ENCODE measurements at regions not wholly inside any gene's neighbourhood (a gene's known extent, or its start where the extent isn't known, plus 50 kb on each side); places are given as distances from the start of the nearest gene placed in this dataset.

- TF ChIP-seq, protein P1, sequence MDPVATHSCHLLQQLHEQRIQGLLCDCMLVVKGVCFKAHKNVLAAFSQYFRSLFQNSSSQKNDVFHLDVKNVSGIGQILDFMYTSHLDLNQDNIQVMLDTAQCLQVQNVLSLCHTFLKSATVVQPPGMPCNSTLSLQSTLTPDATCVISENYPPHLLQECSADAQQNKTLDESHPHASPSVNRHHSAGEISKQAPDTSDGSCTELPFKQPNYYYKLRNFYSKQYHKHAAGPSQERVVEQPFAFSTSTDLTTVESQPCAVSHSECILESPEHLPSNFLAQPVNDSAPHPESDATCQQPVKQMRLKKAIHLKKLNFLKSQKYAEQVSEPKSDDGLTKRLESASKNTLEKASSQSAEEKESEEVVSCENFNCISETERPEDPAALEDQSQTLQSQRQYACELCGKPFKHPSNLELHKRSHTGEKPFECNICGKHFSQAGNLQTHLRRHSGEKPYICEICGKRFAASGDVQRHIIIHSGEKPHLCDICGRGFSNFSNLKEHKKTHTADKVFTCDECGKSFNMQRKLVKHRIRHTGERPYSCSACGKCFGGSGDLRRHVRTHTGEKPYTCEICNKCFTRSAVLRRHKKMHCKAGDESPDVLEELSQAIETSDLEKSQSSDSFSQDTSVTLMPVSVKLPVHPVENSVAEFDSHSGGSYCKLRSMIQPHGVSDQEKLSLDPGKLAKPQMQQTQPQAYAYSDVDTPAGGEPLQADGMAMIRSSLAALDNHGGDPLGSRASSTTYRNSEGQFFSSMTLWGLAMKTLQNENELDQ (tag by site-specific recombination; IDR thresholded peaks at IDR 0.05; ENCODE audit: low read depth), result no peak
- no peak for TF ChIP-seq ZNF621 (tag by site-specific recombination; IDR thresholded peaks at IDR 0.05)
- peak; percentile 50 for TF ChIP-seq FEZF1 (tag by site-specific recombination; IDR thresholded peaks at IDR 0.05)
- TF ChIP-seq ZNF660 (tag by site-specific recombination; IDR thresholded peaks at IDR 0.05), result no peak; the same call in 1 of the 2 replicates
- no peak for TF ChIP-seq ZNF311 (tag by site-specific recombination; IDR thresholded peaks at IDR 0.05; ENCODE audit: borderline replicate concordance)
Measured at GRCh38 chr5:148897842-148898241, 71.4 kb downstream of the ADRB2 start (continued).

DNA sequence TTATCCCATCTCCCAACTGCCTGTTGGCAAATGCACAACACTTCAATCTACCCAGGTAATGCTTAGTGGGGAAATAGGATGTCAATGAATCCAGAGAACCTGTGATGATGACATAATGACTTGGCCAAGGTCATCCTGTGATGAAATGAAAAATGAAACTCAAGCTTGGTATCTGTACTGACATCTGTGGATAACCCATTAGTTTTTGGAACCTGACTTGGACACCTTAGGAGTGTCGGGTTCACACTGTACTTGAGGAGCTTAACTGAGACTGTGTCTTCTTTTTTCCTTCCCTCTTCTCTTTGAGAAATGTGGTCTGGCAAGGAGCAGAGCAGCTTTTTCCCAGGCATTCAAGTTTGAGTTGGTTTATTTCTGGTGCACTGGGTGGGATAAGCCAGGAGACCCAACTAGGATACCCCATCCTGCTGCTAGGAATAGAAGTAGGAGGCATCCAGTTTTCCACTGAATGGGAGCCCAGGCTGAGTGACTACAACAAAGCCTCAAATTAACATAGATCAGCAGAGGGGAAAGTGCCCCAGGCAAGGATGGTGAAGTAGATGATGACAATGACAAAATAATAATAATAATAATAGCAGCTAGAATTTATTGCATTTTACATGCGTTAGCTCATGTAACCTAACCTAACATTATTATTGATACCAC lies 72.1 kb downstream of the ADRB2 start:
- Histone ChIP-seq H3K36me3 (ENCODE audit: control insufficient read depth in 2 of 2, insufficient read depth in 1 of 2, low read length in 2 of 2) (no peaks in the 10 kb centered on the region), H3K4me3 (ENCODE audit: low read depth, low read length) (no peak overlapping the region), H3K27ac (ENCODE audit: extremely low read depth, low read depth, low read length) (no peak overlapping the region), H3K4me1 (ENCODE audit: control insufficient read depth, insufficient read depth, low read length) (peaks cover 11% of the 10 kb centered on the region; the same call in 1 of the 2 replicates), H3K9me3 (ENCODE audit: control insufficient read depth, insufficient read depth, low read depth, low read length) (no peaks in the 10 kb centered on the region)
- ChIA-PET POLR2A (interaction anchor here (1.5 kb wide), 1 partner anchor 73 kb away, joined by 3 read pairs; the partner anchor contains the start of gene ADRB2), CTCF (interaction anchor here (0.6 to 1.5 kb wide), 4 partner anchors 58 to 298 kb away, joined by 3 to 4 read pairs (median 4); no protein-coding TSS in a partner anchor)
- TF ChIP-seq ZNF621 (tag by site-specific recombination; IDR thresholded peaks at IDR 0.05), result no peak
- no peak for TF ChIP-seq ZNF777 (tag by site-specific recombination; IDR thresholded peaks at IDR 0.05; ENCODE audit: borderline replicate concordance)
- no peak for TF ChIP-seq ZNF518A (tag by site-specific recombination; conservative IDR thresholded peaks at IDR 0.05; ENCODE audit: low read depth)
- no peak for TF ChIP-seq ZNF837 (tag by site-specific recombination; IDR thresholded peaks at IDR 0.05)

DNA sequence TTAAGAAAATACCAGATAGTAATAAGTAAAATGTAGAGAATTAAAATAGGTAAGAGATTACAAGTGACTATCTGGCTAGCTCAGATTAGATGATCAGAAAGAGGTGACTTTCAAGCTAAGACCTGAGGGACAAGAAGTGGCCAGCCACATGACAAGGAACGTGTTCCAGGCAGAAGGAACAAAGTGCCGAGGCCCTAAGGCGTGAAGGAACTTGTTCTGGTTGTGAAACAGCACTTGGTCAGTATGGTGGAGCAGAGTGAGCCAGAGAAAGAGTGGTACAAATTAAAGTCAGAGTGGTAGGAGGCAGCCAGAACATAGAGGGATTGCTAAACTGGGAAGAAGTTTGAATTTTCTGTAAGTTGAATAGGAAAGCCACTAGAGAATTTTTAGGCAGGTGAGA lies 73.6 kb downstream of the ADRB2 start:
- Histone ChIP-seq H3K4me1 (ENCODE audit: control insufficient read depth, insufficient read depth, low read length) (peaks cover 11% of the 10 kb centered on the region; the same call in 1 of the 2 replicates), H3K36me3 (ENCODE audit: control insufficient read depth in 2 of 2, insufficient read depth in 1 of 2, low read length in 2 of 2) (no peaks in the 10 kb centered on the region), H3K4me3 (ENCODE audit: low read depth, low read length) (no peak overlapping the region), H3K9me3 (ENCODE audit: control insufficient read depth, insufficient read depth, low read depth, low read length) (no peaks in the 10 kb centered on the region), H3K27ac (ENCODE audit: extremely low read depth, low read depth, low read length) (no peak overlapping the region)
- POLR2A ChIA-PET, result interaction anchor here (1.5 kb wide), 1 partner anchor 74 kb away, joined by 3 read pairs; the partner anchor contains the start of gene ADRB2
- CTCF ChIA-PET, result interaction anchor here (0.5 to 1.5 kb wide), 3 partner anchors 19 to 79 kb away, joined by 3 to 4 read pairs (median 4); no protein-coding TSS in a partner anchor
- TF ChIP-seq ZSCAN23 (tag by site-specific recombination; IDR thresholded peaks at IDR 0.05), result no peak
- TF ChIP-seq ZNF843 (tag by site-specific recombination; IDR thresholded peaks at IDR 0.05), result no peak
- TF ChIP-seq ZBTB48 (tag by site-specific recombination; IDR thresholded peaks at IDR 0.05), result no peak
- TF ChIP-seq, protein P2, sequence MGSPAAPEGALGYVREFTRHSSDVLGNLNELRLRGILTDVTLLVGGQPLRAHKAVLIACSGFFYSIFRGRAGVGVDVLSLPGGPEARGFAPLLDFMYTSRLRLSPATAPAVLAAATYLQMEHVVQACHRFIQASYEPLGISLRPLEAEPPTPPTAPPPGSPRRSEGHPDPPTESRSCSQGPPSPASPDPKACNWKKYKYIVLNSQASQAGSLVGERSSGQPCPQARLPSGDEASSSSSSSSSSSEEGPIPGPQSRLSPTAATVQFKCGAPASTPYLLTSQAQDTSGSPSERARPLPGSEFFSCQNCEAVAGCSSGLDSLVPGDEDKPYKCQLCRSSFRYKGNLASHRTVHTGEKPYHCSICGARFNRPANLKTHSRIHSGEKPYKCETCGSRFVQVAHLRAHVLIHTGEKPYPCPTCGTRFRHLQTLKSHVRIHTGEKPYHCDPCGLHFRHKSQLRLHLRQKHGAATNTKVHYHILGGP (tag by site-specific recombination; IDR thresholded peaks at IDR 0.05), result no peak
- no peak for TF ChIP-seq ZNF24 (tag by site-specific recombination; IDR thresholded peaks at IDR 0.05)
- no peak for TF ChIP-seq ZNF274 (IDR thresholded peaks at IDR 0.05; ENCODE audit: low read length)
- no peak for TF ChIP-seq ZNF274 (tag by site-specific recombination; IDR thresholded peaks at IDR 0.05; ENCODE audit: borderline replicate concordance)
- TF ChIP-seq ZBTB20 (tag by site-specific recombination; IDR thresholded peaks at IDR 0.05), result no peak
- no peak for TF ChIP-seq ZNF621 (tag by site-specific recombination; IDR thresholded peaks at IDR 0.05)
- TF ChIP-seq ZNF549 (tag by site-specific recombination; IDR thresholded peaks at IDR 0.05), result no peak
- TF ChIP-seq ZNF404 (tag by site-specific recombination; IDR thresholded peaks at IDR 0.05), result no peak
- TF ChIP-seq ZNF747 (tag by site-specific recombination; IDR thresholded peaks at IDR 0.05), result no peak
- TF ChIP-seq, protein P3, sequence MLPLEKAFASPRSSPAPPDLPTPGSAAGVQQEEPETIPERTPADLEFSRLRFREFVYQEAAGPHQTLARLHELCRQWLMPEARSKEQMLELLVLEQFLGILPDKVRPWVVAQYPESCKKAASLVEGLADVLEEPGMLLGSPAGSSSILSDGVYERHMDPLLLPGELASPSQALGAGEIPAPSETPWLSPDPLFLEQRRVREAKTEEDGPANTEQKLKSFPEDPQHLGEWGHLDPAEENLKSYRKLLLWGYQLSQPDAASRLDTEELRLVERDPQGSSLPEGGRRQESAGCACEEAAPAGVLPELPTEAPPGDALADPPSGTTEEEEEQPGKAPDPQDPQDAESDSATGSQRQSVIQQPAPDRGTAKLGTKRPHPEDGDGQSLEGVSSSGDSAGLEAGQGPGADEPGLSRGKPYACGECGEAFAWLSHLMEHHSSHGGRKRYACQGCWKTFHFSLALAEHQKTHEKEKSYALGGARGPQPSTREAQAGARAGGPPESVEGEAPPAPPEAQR (tag by site-specific recombination; IDR thresholded peaks at IDR 0.05), result no peak

Measured in HEK293 (cell line).